ENCODE measurements at regions not wholly inside any gene's neighbourhood (a gene's known extent, or its start where the extent isn't known, plus 50 kb on each side); places are given as distances from the start of the nearest gene placed in this dataset.

- no peaks in the 10 kb centered on the region for H3K36me3 ChIP-seq (ENCODE audit: control insufficient read depth, insufficient read depth, low read length)
- WGBS, 2 experiments (ENCODE audit: insufficient coverage in 2 of 2): 80 to 100% methylated on average over 1 of the region's 3 CpGs
- H3K4me3 ChIP-seq (ENCODE audit: extremely low read depth, insufficient read depth, low read length, poor library complexity, severe bottlenecking): no peak overlapping the region
- no peaks in the 10 kb centered on the region for H3K9me3 ChIP-seq (ENCODE audit: control insufficient read depth, low read length)
- no peak overlapping the region for H3K27ac ChIP-seq (ENCODE audit: low read depth, low read length, severe bottlenecking)
- no peaks in the 10 kb centered on the region for H3K4me1 ChIP-seq (ENCODE audit: control insufficient read depth, insufficient read depth, low read length, poor library complexity, severe bottlenecking)
These were observed 1623.8 kb upstream of the TENM3 start for GRCh38 chr4:180619440-180619839.

DNA sequence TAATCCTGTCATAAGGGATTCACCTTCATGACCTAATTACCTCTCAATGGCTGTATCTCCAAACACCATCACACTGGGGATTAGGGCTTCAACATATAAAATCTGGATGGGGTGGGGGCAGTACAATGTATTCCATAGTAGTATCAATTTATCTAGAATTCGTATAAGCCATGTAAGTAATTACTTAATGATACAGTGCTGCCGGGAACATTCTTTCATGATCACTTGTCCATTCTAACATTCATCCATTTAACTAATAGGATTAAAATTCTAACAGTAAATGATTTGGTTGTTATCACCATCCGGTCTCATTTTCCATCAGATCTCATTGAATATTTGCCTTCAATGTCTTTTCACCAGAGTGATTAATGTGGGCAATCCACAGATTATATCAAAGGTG lies 1620.9 kb upstream of the TENM3 start:
- no CpG with 5 or more reads among the region's 3 CpGs for WGBS, 2 experiments (ENCODE audit: insufficient coverage in 2 of 2)
- Histone ChIP-seq H3K27ac (ENCODE audit: low read depth, low read length, severe bottlenecking) (no peak overlapping the region), H3K4me1 (ENCODE audit: control insufficient read depth, insufficient read depth, low read length, poor library complexity, severe bottlenecking) (no peaks in the 10 kb centered on the region), H3K36me3 (ENCODE audit: control insufficient read depth, insufficient read depth, low read length) (no peaks in the 10 kb centered on the region), H3K4me3 (ENCODE audit: extremely low read depth, insufficient read depth, low read length, poor library complexity, severe bottlenecking) (no peak overlapping the region), H3K9me3 (ENCODE audit: control insufficient read depth, low read length) (no peaks in the 10 kb centered on the region)

DNA sequence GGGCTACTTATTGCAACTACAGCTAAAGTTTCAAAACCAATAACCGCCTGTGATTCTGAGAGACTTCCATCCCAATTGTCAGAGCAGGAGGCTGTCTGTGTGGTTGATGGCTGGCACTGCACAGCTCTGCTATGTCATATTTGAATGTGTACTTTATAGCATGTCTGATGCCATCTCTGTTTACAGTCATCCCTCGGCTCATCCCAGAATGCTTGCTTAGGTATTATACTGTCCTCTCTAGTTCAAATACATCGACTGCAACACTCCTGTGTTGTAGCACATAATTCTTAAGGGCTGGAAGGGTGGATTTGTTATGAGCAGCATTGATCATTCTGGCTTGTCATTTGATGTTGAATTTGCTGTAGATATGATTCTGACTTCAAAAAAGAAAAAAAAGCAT lies 1617.5 kb upstream of the TENM3 start:
- 100% methylated on average over 1 of the region's 3 CpGs; no CpG with 5 or more reads in 1 of the 2 experiments for WGBS, 2 experiments (ENCODE audit: insufficient coverage in 2 of 2)
- H3K9me3 ChIP-seq (ENCODE audit: control insufficient read depth, low read length): no peaks in the 10 kb centered on the region
- no peaks in the 10 kb centered on the region for H3K4me1 ChIP-seq (ENCODE audit: control insufficient read depth, insufficient read depth, low read length, poor library complexity, severe bottlenecking)
- H3K27ac ChIP-seq (ENCODE audit: low read depth, low read length, severe bottlenecking): no peak overlapping the region
- no peak overlapping the region for H3K4me3 ChIP-seq (ENCODE audit: extremely low read depth, insufficient read depth, low read length, poor library complexity, severe bottlenecking)
- no peaks in the 10 kb centered on the region for H3K36me3 ChIP-seq (ENCODE audit: control insufficient read depth, insufficient read depth, low read length)

DNA sequence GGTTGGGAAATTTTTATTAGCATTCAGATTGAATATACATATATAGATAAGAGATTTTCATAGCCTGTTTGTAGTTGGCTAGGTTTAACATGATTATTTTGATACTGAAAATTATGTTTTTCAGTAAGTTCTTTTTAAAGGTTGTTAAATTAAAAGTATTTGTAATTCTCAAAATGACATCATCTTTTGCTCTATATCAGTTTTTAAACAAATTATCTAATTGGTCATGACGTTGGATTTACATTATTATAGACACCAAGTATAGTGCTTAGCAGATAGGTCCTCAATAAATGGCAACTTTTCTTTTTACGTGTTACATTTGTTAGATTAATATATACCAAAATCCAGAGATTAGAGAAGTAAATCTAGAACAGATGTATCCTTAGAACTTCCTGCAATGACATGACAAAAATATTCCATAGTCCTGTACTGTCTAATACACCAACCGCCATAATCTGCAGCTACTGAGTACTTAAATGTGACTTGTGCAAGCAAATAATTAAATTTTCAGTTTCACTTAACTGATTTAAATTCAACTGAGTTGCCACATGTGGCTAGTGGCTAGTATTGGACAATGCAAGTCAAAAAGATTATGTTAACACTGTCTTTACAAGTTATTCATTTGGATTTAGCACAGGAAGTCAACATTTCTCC lies 1613.1 kb upstream of the TENM3 start:
- Histone ChIP-seq H3K27ac (ENCODE audit: low read depth, low read length, severe bottlenecking) (no peak overlapping the region), H3K4me3 (ENCODE audit: extremely low read depth, insufficient read depth, low read length, poor library complexity, severe bottlenecking) (no peak overlapping the region), H3K4me1 (ENCODE audit: control insufficient read depth, insufficient read depth, low read length, poor library complexity, severe bottlenecking) (no peaks in the 10 kb centered on the region), H3K9me3 (ENCODE audit: control insufficient read depth, low read length) (no peaks in the 10 kb centered on the region), H3K36me3 (ENCODE audit: control insufficient read depth, insufficient read depth, low read length) (no peaks in the 10 kb centered on the region)
- WGBS, 2 experiments (ENCODE audit: insufficient coverage in 2 of 2): no CpG with 5 or more reads among the region's 3 CpGs

GRCh38 chr4:180634306-180634705 lies 1608.9 kb upstream of the TENM3 start:
- Histone ChIP-seq H3K4me1 (ENCODE audit: control insufficient read depth, insufficient read depth, low read length, poor library complexity, severe bottlenecking) (no peaks in the 10 kb centered on the region), H3K36me3 (ENCODE audit: control insufficient read depth, insufficient read depth, low read length) (no peaks in the 10 kb centered on the region), H3K9me3 (ENCODE audit: control insufficient read depth, low read length) (no peaks in the 10 kb centered on the region), H3K27ac (ENCODE audit: low read depth, low read length, severe bottlenecking) (no peak overlapping the region), H3K4me3 (ENCODE audit: extremely low read depth, insufficient read depth, low read length, poor library complexity, severe bottlenecking) (no peak overlapping the region)
- whole genome bisulfite sequencing, 2 experiments (ENCODE audit: insufficient coverage in 2 of 2): no CpG with 5 or more reads among the region's 1 CpG

- Histone ChIP-seq H3K36me3 (ENCODE audit: control insufficient read depth, insufficient read depth, low read length) (no peaks in the 10 kb centered on the region), H3K4me3 (ENCODE audit: extremely low read depth, insufficient read depth, low read length, poor library complexity, severe bottlenecking) (no peak overlapping the region), H3K4me1 (ENCODE audit: control insufficient read depth, insufficient read depth, low read length, poor library complexity, severe bottlenecking) (no peaks in the 10 kb centered on the region), H3K9me3 (ENCODE audit: control insufficient read depth, low read length) (no peaks in the 10 kb centered on the region), H3K27ac (ENCODE audit: low read depth, low read length, severe bottlenecking) (no peak overlapping the region)
- WGBS, 2 experiments (ENCODE audit: insufficient coverage in 2 of 2): 42 to 52% methylated on average over 7 to 8 of the region's 8 CpGs
These were observed 1607.9 kb upstream of the TENM3 start for GRCh38 chr4:180635281-180635680.

GRCh38 chr4:180636696-180637404 lies 1606.4 kb upstream of the TENM3 start:
- H3K9me3 ChIP-seq (ENCODE audit: control insufficient read depth, low read length): no peaks in the 10 kb centered on the region
- H3K4me3 ChIP-seq (ENCODE audit: extremely low read depth, insufficient read depth, low read length, poor library complexity, severe bottlenecking): no peak overlapping the region
- no peaks in the 10 kb centered on the region for H3K36me3 ChIP-seq (ENCODE audit: control insufficient read depth, insufficient read depth, low read length)
- H3K27ac ChIP-seq (ENCODE audit: low read depth, low read length, severe bottlenecking): no peak overlapping the region
- WGBS, 2 experiments (ENCODE audit: insufficient coverage in 2 of 2): no CpG with 5 or more reads among the region's 4 CpGs
- no peaks in the 10 kb centered on the region for H3K4me1 ChIP-seq (ENCODE audit: control insufficient read depth, insufficient read depth, low read length, poor library complexity, severe bottlenecking)

DNA sequence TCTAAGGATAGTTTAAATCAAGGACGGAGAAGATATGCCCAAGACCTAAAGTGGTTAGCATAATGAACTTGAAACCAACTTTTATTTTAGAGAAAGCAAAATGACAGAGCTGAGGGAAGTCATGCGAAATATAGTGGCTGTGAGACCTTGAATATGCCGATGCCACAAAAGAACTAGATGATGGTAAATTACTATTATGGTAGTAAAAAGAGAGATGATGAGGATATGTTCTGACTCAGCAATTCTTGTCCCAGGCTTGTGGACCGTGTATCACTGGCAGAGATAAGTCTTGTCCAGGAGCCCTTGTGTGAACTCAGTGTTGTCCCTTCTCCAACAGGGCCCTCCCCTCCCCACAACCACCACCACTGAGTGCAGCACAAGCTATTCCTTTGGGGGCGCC lies 1605.6 kb upstream of the TENM3 start:
- Histone ChIP-seq H3K9me3 (ENCODE audit: control insufficient read depth, low read length) (no peaks in the 10 kb centered on the region), H3K4me1 (ENCODE audit: control insufficient read depth, insufficient read depth, low read length, poor library complexity, severe bottlenecking) (no peaks in the 10 kb centered on the region), H3K36me3 (ENCODE audit: control insufficient read depth, insufficient read depth, low read length) (no peaks in the 10 kb centered on the region), H3K27ac (ENCODE audit: low read depth, low read length, severe bottlenecking) (no peak overlapping the region), H3K4me3 (ENCODE audit: extremely low read depth, insufficient read depth, low read length, poor library complexity, severe bottlenecking) (no peak overlapping the region)
- 92 to 100% methylated on average over 2 to 3 of the region's 5 CpGs for WGBS, 2 experiments (ENCODE audit: insufficient coverage in 2 of 2)

GRCh38 chr4:180640193-180640592 lies 1603.0 kb upstream of the TENM3 start:
- WGBS, 2 experiments (ENCODE audit: insufficient coverage in 2 of 2): no CpG with 5 or more reads among the region's 2 CpGs
- H3K36me3 ChIP-seq (ENCODE audit: control insufficient read depth, insufficient read depth, low read length): no peaks in the 10 kb centered on the region
- H3K27ac ChIP-seq (ENCODE audit: low read depth, low read length, severe bottlenecking): no peak overlapping the region
- H3K9me3 ChIP-seq (ENCODE audit: control insufficient read depth, low read length): no peaks in the 10 kb centered on the region
- H3K4me1 ChIP-seq (ENCODE audit: control insufficient read depth, insufficient read depth, low read length, poor library complexity, severe bottlenecking): no peaks in the 10 kb centered on the region
- H3K4me3 ChIP-seq (ENCODE audit: extremely low read depth, insufficient read depth, low read length, poor library complexity, severe bottlenecking): no peak overlapping the region

- no peaks in the 10 kb centered on the region for H3K4me1 ChIP-seq (ENCODE audit: control insufficient read depth, insufficient read depth, low read length, poor library complexity, severe bottlenecking)
- no peaks in the 10 kb centered on the region for H3K9me3 ChIP-seq (ENCODE audit: control insufficient read depth, low read length)
- H3K27ac ChIP-seq (ENCODE audit: low read depth, low read length, severe bottlenecking): no peak overlapping the region
- WGBS, 2 experiments (ENCODE audit: insufficient coverage in 2 of 2): 100% methylated on average over 2 of the region's 4 CpGs; no CpG with 5 or more reads in 1 of the 2 experiments
- no peak overlapping the region for H3K4me3 ChIP-seq (ENCODE audit: extremely low read depth, insufficient read depth, low read length, poor library complexity, severe bottlenecking)
- no peaks in the 10 kb centered on the region for H3K36me3 ChIP-seq (ENCODE audit: control insufficient read depth, insufficient read depth, low read length)
These were observed 1601.7 kb upstream of the TENM3 start for GRCh38 chr4:180641495-180641894.

GRCh38 chr4:180642732-180643131 lies 1600.5 kb upstream of the TENM3 start:
- Histone ChIP-seq H3K4me3 (ENCODE audit: extremely low read depth, insufficient read depth, low read length, poor library complexity, severe bottlenecking) (no peak overlapping the region), H3K4me1 (ENCODE audit: control insufficient read depth, insufficient read depth, low read length, poor library complexity, severe bottlenecking) (no peaks in the 10 kb centered on the region), H3K27ac (ENCODE audit: low read depth, low read length, severe bottlenecking) (no peak overlapping the region), H3K9me3 (ENCODE audit: control insufficient read depth, low read length) (no peaks in the 10 kb centered on the region), H3K36me3 (ENCODE audit: control insufficient read depth, insufficient read depth, low read length) (no peaks in the 10 kb centered on the region)
- 90 to 94% methylated on average over 5 to 7 of the region's 9 CpGs for WGBS, 2 experiments (ENCODE audit: insufficient coverage in 2 of 2)

Measured in mesodermal cell (in vitro differentiated cells).